IMR-90 (cell line): ENCODE measurements at regions not wholly inside any gene's neighbourhood (a gene's known extent, or its start where the extent isn't known, plus 50 kb on each side); places are given as distances from the start of the nearest gene placed in this dataset.

Experiments used
- ATAC-seq: fragments of 200-7000 bp; cut with Tn5 transposase; 2 replicates; pipeline ENCODE4 v1.9.1; 2020; ENCODE audit warnings: low read depth, mild to moderate bottlenecking, moderate library complexity
- BruUV-seq: library from RNA; stranded (reverse); fragments of 400-500 nt; replicated peaks from 2 replicates; lab custom pipeline; 2021; lab: Mats Ljungman, UMichigan
- CTCF ChIA-PET: fragments of 300-600 bp; formaldehyde crosslinking; extraction: SDS; loops from one replicate; lab custom pipeline; 2021; ENCODE audit warnings: antibody characterized with exemption; lab: Yijun Ruan, JAX
- POLR2A ChIA-PET: fragments of 300-600 bp; sonication (Branson Sonifier 250); formaldehyde crosslinking; loops from one replicate; lab custom pipeline; 2022; ENCODE audit warnings: antibody characterized with exemption; ENCODE audit not compliant: unreplicated experiment; lab: Charles Lee
- DNase-seq: peaks from one replicate; pipeline ENCODE4 v3.0.0; 2013
- H2AFZ ChIP-seq: replicated peaks from 2 replicates; pipeline ENCODE3; 2013; ENCODE audit warnings: low read length, mild to moderate bottlenecking; ENCODE audit not compliant: poor library complexity
- H2AK5ac ChIP-seq: 2 replicates; pipeline ENCODE4 v1.6.1; 2013; ENCODE audit warnings: low read depth, low read length, inconsistent platforms
- H2AK9ac ChIP-seq: replicated peaks from 2 replicates; pipeline ENCODE3; 2013; ENCODE audit warnings: mild to moderate bottlenecking, low read depth, low read length, moderate library complexity; ENCODE audit not compliant: poor library complexity
- H2BK120ac ChIP-seq: 2 replicates; pipeline ENCODE4 v1.6.1; 2013; ENCODE audit warnings: low read depth, low read length, inconsistent platforms
- H2BK15ac ChIP-seq: 3 replicates; pipeline ENCODE4 v1.6.1; 2013; ENCODE audit warnings: low read depth, low read length, inconsistent platforms
- H2BK20ac ChIP-seq: 2 replicates; pipeline ENCODE4 v1.6.1; 2013; ENCODE audit warnings: low read depth, mild to moderate bottlenecking, inconsistent platforms, low read length, moderate library complexity
- H2BK5ac ChIP-seq: 2 replicates; pipeline ENCODE4 v1.6.1; 2013; ENCODE audit warnings: mild to moderate bottlenecking, low read depth, low read length, inconsistent platforms; ENCODE audit not compliant: poor library complexity, severe bottlenecking
- H3K14ac ChIP-seq: replicated peaks from 2 replicates; pipeline ENCODE4 v1.6.1; 2013; ENCODE audit warnings: low read depth, low read length, inconsistent platforms
- H3K18ac ChIP-seq: 2 replicates; pipeline ENCODE4 v1.6.1; 2013; ENCODE audit warnings: low read depth, low read length, control low read depth
- H3K23ac ChIP-seq: 2 replicates; pipeline ENCODE4 v1.6.1; 2013; ENCODE audit warnings: low read depth, low read length, inconsistent platforms
- H3K27ac ChIP-seq: 2 replicates; pipeline ENCODE4 v1.5.1; 2013; ENCODE audit warnings: mild to moderate bottlenecking, control low read depth, low read length; ENCODE audit not compliant: insufficient read depth
- H3K27me3 ChIP-seq: 2 replicates; pipeline ENCODE4 v1.6.1; 2013; ENCODE audit warnings: low read length; ENCODE audit not compliant: control insufficient read depth, insufficient read depth
- H3K36me3 ChIP-seq: 2 replicates; pipeline ENCODE4 v1.6.1; 2013; ENCODE audit warnings: low read length, mixed read lengths; ENCODE audit not compliant: control insufficient read depth, insufficient read depth
- H3K4ac ChIP-seq: 2 replicates; pipeline ENCODE4 v1.6.1; 2013; ENCODE audit warnings: low read depth, low read length, inconsistent platforms
- H3K4me1 ChIP-seq: 2 replicates; pipeline ENCODE4 v1.6.1; 2013; ENCODE audit warnings: low read length, mixed read lengths; ENCODE audit not compliant: control insufficient read depth, insufficient read depth
- H3K4me2 ChIP-seq: 2 replicates; pipeline ENCODE4 v1.6.1; 2013; ENCODE audit warnings: low read depth, mild to moderate bottlenecking, control low read depth, low read length, moderate library complexity
- H3K4me3 ChIP-seq: 2 replicates; pipeline ENCODE4 v1.5.1; 2013; ENCODE audit warnings: low read depth, mild to moderate bottlenecking, control low read depth, low read length, moderate library complexity; ENCODE audit not compliant: insufficient read depth
- H3K56ac ChIP-seq: 2 replicates; pipeline ENCODE4 v1.6.1; 2013; ENCODE audit warnings: low read length, inconsistent platforms; ENCODE audit not compliant: insufficient read depth; ENCODE audit errors: extremely low read depth
- H3K79me1 ChIP-seq, 2 experiments: 2 replicates each; pipeline ENCODE4 v1.6.1; 2013; ENCODE audit warnings: low read length in 2 of 2, inconsistent platforms in 1 of 2, low read depth in 1 of 2
- H3K9ac ChIP-seq: 2 replicates; pipeline ENCODE4 v1.6.1; 2013; ENCODE audit warnings: low read depth, low read length, control low read depth
- H3K9me1 ChIP-seq: 2 replicates; pipeline ENCODE4 v1.6.1; 2013; ENCODE audit warnings: low read length, inconsistent platforms; ENCODE audit not compliant: insufficient read depth
- H3K9me3 ChIP-seq: 2 replicates; pipeline ENCODE4 v1.6.1; 2013; ENCODE audit warnings: low read length; ENCODE audit not compliant: control insufficient read depth, insufficient read depth
- H4K20me1 ChIP-seq: 2 replicates; pipeline ENCODE4 v1.6.1; 2013; ENCODE audit warnings: low read length, inconsistent platforms; ENCODE audit not compliant: insufficient read depth
- H4K5ac ChIP-seq: 2 replicates; pipeline ENCODE4 v1.6.1; 2013; ENCODE audit warnings: mild to moderate bottlenecking, low read depth, low read length, control low read depth
- H4K8ac ChIP-seq, 2 experiments: 2 replicates each; pipeline ENCODE4 v1.6.1; 2013; ENCODE audit warnings: low read depth in 2 of 2, low read length in 2 of 2, control low read depth in 1 of 2, inconsistent platforms in 1 of 2
- H4K91ac ChIP-seq: 2 replicates; pipeline ENCODE4 v1.6.1; 2013; ENCODE audit warnings: low read depth, low read length, inconsistent platforms; ENCODE audit not compliant: insufficient read depth
- CHD1 ChIP-seq: IDR thresholded peaks from 2 replicates; pipeline ENCODE4 v1.6.1; 2012; ENCODE audit warnings: low read depth, low read length, improper control_type of control experiment
- NFE2L2 ChIP-seq: fragments of 150-350 bp; IDR thresholded peaks from 2 replicates; pipeline ENCODE4 v1.6.1; 2016; ENCODE audit warnings: low read depth, mild to moderate bottlenecking, low read length
- RAD21 ChIP-seq: IDR thresholded peaks from 2 replicates; pipeline ENCODE4 v1.6.1; 2012; ENCODE audit warnings: low read length, improper control_type of control experiment
- SMC3 ChIP-seq: fragments of 150-350 bp; IDR thresholded peaks from 2 replicates; pipeline ENCODE4 v1.6.1; 2016; ENCODE audit warnings: low read depth, mild to moderate bottlenecking, antibody characterized with exemption, low read length, moderate library complexity
- dilution Hi-C: fragments of 300-500 bp; cut with HindIII; formaldehyde crosslinking; loops from one replicate; pipeline ENCODE4 v1.14.3; 2018; ENCODE audit warnings: low sequenced_read_pairs; ENCODE audit not compliant: unreplicated experiment
- in situ Hi-C: fragments of 300-500 bp; cut with MboI; formaldehyde crosslinking; loops from 3 replicates; pipeline ENCODE4 v1.14.3; 2019; ENCODE audit warnings: low sequenced_read_pairs, inconsistent platforms, mixed read lengths
- intact Hi-C: fragments of 100-400 bp; cut with micrococcal nuclease; formaldehyde crosslinking; loops from 2 replicates; pipeline ENCODE4 v1.10.0; 2022

- POLR2A ChIA-PET = no interaction called here
- TF ChIP-seq RAD21 (no peak), CHD1 (no peak), SMC3 (no peak), NFE2L2 (peak; percentile 38; the same call in 1 of the 2 replicates)
- H3K9me3 ChIP-seq = peaks cover 5% of the 10 kb centered on the region; the same call in 1 of the 2 replicates
- intact Hi-C loops = no loop called here
- H3K27ac ChIP-seq = no peak overlapping the region
- CTCF ChIA-PET = no interaction called here
- no peak overlapping the region for H2AK9ac ChIP-seq
- no peak overlapping the region for H3K56ac ChIP-seq
- no peak for DNase-seq
- H2BK5ac ChIP-seq = no peak overlapping the region
- no peak overlapping the region for H2BK120ac ChIP-seq
- H4K5ac ChIP-seq = no peak overlapping the region
- H2BK15ac ChIP-seq = no peak overlapping the region
- no peak overlapping the region for H3K14ac ChIP-seq
- H4K91ac ChIP-seq = no peak overlapping the region
- no peak overlapping the region for H3K9ac ChIP-seq
- no peak overlapping the region for H3K4ac ChIP-seq
- H3K27me3 ChIP-seq = no peaks in the 10 kb centered on the region
- no peak overlapping the region for H2AFZ ChIP-seq
- H3K36me3 ChIP-seq = no peaks in the 10 kb centered on the region
- no peaks in the 10 kb centered on the region for H3K9me1 ChIP-seq
- no peaks in the 10 kb centered on the region for H3K79me1 ChIP-seq
- no peak overlapping the region for H3K18ac ChIP-seq
- H3K4me2 ChIP-seq = no peak overlapping the region
- no peak overlapping the region for H2BK20ac ChIP-seq
- BruUV-seq = no TSS peak
- no peak overlapping the region for H3K23ac ChIP-seq
- ATAC-seq = no peak
- H4K20me1 ChIP-seq = no peaks in the 10 kb centered on the region
- no peak overlapping the region for H3K4me3 ChIP-seq
- H2AK5ac ChIP-seq = no peak overlapping the region
- in situ Hi-C loops = no loop called here
- H4K8ac ChIP-seq = no peak overlapping the region
- dilution Hi-C loops = no loop called here
- no peaks in the 10 kb centered on the region for H3K4me1 ChIP-seq
Measured at GRCh38 chr4:37132351-37132974, 112.1 kb upstream of the NWD2 start.
